ENCODE measurements at regions not wholly inside any gene's neighbourhood (a gene's known extent, or its start where the extent isn't known, plus 50 kb on each side); places are given as distances from the start of the nearest gene placed in this dataset.
A peak's percentile ranks its signal among the peaks of the same experiment; 100 is the strongest.

GRCh38 chr11:32176223-32176934 lies 85.5 kb downstream of the RCN1 start:
- peak; percentile 73 to 92 (median 84) for TF ChIP-seq CTCF (IDR thresholded peaks at IDR 0.05)
- no peak for TF ChIP-seq POLR2A (IDR thresholded peaks at IDR 0.05)

All from testis (tissue), 2 donors.